ENCODE measurements at regions not wholly inside any gene's neighbourhood (a gene's known extent, or its start where the extent isn't known, plus 50 kb on each side); places are given as distances from the start of the nearest gene placed in this dataset.
"Not testable (repeated sequence)": the region's sequence is repeated elsewhere in the genome, so short reads cannot be mapped to it uniquely, and the experiment has no call there.

DNA sequence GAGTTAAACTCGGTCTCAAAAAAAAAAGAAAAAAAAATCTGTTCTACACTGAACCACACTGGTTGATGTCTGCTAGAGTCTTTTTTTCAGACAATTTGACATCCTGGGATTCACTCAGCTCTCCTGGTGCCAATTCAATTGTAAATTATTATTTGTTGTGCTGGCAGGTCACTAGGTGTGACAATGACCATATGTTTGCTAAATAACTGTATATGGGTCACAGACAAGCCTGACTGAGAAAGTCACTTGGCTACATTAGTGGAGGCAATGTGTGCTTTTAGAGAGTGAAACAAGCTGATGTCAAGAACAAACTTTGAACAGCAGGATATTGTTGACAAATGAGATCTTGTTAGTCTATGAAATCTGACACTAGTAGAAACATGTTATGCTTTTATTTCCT is 1379.1 kb downstream of the ZPLD1 start:
- no peak for DNase-seq

DNA sequence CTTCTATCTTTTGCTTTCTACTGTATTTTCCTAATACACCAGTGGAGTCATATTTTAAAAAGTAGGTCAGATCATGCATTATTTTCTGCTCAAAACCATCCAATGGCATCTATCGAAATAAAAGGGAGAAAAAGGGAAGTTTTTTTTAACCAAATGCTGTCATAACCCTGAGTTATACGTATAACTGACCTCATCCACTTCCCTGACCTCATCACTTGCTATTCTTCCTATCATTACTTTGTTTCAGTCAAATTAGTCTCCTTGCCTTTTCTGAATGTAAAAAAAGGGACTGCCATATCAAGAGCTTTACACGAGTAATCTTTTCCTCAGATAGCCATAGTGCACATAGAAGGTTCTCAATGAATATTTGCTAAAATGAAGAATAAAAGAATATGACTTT is 1383.6 kb downstream of the ZPLD1 start:
- DNase-seq: no peak

DNA sequence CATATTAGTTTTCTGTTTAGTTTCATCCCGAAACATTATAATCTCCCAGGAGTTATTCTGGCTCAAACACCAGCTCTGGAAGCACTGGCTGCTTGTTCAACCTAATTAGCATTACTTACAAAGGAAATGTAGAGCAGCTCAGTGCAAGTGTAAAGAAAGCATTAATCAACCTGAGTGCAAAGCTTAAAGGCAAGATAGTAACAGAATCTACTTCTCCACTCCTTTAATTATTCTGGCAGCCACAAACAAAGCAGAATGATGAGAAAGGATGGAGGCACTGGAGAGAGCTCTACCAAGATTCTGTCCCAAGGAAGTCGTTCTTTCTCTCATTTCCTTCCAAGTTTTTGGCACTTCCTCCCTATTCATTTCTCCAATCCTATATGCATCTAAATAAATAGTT is 1384.0 kb downstream of the ZPLD1 start:
- DNase-seq: no peak

DNA sequence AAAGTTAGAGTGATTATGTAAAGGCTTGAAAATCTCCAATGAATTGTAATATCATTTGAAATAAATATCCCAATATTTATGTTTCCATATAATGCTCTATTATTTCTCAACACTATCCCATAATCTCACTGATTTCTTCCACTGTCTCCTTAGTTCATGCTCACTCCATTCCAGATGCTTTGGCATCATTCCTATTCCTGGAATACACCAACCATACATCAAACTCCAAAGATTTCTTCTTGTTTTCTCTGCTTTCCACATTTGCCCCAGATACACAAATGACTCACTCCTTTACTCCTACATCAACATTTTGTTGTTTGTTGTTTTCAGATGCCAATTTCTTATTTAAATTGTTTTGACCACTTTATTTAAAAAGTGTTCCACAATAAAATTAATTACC is 1390.8 kb downstream of the ZPLD1 start:
- no peak for DNase-seq

DNA sequence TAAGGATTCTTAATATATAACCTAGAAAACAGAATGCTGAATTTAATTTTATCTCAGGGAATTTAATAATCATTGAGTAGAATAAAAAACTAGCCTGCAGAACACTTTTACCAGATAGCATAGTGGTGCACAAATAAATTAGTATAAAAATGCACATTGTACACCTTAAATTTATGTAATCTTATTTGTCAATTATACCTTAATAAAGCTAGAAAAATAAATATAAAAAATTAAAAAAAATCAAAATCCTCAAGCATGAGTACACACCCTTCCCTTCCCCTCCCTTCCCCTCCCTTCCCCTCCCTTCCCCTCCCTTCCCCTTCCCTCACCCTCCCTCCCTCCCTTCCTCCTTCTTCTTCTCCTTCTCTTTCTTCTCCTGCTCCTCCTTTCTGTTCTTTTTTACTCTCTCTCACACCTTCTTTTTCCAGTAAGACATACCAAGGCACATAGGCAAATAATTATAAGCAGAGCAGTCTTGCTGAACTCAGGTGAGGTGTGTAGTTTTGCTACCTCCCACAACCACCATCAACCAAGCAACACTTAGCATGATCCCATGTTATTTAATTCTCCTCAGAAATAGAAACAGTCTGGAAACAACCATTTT is 1395.0 kb downstream of the ZPLD1 start:
- no peak for DNase-seq

DNA sequence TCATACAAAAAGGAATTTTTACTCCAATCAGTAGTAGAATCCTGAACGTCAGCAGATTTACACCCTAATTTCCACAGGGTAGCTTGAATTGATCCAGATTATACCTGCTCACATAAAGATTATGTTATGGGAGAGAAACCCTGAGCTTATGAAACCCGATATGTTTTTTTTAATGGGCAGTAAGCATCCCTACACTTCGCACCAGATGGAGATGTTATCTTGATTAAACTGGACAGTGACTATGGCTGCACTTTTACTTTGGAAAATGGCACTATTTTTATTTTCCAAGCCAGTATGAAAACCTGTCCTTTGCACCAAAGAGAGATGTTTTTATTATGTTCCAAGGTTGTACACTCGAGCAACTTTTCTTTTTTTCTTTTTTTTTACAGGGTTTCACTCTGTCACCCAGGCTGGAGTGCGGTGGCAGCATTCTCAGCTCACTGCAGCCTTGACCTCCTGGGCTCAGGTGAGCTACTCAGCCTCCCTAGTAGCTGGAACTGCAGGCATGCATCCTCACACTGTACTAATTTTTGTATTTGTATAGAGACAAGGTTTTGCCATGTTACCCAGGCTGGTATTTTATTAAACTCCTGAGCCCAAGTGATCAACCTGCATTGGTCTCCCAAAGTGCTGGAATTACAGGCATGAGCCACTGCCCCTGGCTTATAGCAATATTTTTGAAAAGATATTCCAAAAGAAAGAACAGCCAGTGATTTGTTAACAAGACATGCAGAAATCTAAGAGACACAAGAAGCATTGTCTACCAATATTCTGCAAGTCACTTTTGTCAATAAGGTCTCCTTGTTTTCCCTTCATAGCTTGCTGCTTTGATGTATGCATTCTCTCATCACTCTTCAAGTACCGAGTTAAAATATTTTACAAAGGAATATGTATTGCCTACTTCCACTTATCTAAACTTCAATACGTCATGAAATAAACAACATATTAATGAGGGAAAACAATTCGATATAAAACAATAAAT is 1412.6 kb downstream of the ZPLD1 start:
- no peak for DNase-seq

DNA sequence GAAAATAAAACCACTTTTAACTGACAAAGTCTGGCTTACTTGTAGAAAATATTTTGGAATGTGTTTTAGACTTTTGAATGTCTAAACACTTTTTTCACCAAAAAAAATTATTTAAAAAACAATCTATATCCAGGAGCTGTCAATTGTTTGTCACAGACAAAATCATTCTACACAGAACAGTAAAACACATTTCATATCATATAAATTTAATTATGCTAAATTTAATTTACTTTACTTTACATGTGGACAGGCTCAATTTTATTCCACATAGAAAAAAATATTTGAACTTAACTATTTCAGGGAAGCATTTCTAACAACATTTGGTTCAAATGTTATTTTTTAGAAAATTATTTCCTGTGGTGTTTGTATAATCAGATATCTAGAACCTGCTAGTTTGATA is 1417.0 kb downstream of the ZPLD1 start:
- no peak for DNase-seq

DNA sequence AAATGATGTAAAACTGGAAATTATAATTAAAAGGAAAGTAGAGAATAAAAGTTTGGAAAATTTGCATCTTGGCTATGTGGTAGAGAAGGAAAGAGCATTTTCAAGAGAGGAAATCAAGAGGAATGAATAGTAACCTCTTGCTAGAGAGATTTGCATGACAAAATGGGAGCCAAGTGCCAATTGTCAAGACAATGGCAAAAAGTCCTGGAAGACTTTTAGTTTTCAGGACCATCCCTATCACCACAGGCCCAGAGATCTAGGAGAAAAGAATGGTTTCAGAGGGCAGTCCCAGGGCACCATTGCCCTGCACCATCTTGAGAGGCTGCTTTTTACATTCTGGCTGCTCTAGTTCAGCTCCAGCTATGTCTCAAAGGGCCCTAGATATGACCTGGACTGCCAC is 1427.6 kb downstream of the ZPLD1 start:
- DNase-seq: no peak

DNA sequence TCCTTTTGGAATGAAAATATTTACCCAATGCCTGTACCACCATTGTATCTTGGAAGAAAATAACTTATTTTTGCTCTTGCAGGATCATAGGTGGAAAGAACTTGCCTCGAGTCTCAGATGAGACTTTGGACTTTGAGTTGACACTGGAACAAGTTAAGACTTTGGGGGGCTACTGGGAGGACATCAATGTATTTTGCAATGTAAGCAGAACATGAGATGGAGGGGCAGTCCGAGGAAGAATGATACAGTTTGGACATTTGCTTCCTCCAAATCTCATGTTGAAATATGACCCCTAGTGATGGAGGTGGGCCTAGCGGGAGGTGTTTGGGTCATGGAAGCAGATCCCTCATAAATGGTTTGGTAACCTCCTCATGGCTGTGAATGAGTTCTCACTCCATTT is 1428.6 kb downstream of the ZPLD1 start:
- no peak for DNase-seq

DNA sequence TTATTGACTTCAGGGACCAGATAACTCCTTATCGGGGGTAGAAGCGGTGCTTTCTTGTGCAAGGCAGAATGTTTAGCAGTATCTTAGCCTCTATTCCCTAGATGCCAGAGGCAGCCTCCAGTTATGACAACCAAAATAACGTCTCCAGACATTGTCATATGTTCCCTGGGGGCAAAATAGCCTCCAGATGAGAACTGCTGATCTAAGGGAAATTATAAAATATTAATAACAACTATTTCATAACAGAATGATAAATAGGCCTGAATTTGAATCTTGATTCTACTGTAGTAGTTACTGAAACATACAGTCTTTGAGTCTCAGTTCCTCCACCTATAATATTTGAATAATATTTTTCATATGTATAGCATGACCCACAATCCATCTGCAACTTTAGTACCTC is 1431.3 kb downstream of the ZPLD1 start:
- no peak for DNase-seq

DNA sequence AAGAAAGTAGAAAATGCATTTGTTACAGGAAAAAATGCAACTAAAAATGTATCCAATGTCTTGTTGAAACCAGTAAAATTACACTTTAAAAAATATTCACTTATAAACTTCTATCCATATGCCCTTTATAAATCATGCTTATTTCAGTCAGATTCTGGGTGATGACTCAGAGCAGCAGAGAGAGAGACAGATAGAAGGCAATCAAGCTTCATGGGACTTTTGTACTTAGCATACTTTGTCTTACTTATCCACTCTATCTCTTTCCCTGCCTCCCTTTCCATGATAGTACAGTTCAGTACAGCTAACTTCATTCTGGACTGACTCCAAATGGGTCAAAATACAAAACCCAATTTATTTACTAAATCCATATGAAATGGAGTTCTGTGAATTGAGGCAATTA is 1438.2 kb downstream of the ZPLD1 start:
- no peak for DNase-seq

DNA sequence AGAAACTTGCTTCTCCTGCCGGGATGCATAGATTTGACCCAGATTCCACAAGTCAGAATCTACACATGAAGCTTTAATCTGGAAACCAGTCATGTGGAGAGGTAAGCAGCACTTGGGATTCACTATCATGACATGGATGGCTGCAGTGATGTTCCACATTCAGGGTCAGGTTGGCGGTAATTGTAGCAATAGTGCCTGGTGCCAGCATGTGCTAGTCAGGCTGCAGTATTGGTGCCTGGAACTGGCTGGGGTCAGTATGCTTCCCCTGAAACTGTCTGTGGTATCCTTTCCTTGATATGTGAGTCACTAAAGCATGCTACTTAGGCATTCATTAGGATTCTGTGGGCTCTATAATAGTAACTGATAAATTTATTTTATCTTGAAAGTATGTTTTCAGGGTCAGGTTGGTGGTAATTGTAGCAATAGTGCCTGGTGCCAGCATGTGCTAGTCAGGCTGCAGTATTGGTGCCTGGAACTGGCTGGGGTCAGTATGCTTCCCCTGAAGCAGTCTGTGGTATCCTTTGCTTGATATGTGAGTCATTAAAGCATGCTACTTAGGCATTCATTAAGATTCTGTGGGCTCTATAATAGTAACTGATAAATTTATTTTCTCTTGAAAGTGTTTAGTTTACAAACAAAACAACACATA is 1439.2 kb downstream of the ZPLD1 start:
- DNase-seq: no peak

DNA sequence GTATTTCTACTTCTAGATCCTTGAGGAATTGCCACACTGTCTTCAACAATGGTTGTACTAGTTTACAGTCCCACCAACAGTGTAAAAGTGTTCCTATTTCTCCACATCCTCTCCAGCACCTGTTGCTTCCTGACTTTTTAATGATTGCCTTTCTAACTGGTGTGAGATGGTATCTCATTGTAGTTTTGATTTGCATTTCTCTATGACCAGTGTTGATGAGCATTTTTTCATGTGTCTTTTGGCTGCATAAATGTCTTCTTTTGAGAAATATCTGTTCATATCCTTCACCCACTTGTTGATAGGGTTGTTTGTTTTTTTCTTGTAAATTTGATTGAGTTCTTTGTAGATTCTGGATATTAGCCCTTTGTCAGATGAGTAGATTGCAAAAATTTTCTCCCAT is 1447.0 kb downstream of the ZPLD1 start:
- DNase-seq: not testable (repeated sequence)

DNA sequence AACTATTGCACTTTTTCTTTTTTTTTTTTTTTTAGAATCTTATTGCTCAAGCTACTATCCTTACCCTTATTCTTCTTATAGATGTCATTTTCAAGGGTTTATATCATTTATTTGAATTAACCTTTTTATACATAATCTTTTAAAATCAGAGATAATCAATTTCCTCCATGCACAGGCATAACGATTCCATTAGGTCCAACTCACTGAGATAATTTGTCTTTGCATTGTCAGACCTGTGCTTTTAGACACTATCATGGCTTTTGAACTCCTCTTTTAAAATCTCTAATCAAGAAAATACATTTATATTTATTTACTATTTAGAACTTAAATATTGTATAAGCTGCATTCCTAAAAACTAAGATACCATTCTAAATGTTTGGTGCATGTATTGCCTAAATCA is 1454.9 kb downstream of the ZPLD1 start:
- DNase-seq: no peak

DNA sequence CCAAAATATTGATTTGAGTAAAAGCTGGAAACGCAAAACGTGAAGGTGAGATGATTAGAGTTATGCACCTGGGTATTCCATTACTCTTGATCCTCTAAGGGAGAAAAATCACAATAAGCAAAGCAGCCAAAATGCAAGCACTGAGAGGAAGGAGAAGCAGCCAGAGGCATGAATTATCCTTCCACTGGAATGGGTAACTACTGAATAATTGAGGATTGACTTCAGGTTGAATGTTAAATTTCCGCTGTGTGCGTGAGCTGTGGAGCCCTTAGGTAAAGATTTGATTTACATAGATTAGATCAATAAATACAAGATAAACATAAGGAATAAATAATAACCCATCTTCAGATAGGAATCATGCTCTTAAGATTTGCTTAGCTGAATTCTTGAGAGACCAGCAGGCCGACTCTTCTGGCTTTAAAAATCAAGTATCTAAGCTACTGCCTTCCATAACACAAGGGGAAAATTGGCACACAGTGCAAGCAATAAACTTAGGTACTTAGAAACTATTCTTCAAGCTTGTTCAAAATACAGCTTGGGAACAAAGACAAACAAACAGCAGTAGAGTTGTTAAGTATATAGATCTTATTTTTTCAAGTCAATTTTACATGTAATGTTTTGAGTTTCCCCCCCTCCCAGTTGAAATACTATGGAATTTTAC is 1459.5 kb downstream of the ZPLD1 start:
- no peak for DNase-seq

DNA sequence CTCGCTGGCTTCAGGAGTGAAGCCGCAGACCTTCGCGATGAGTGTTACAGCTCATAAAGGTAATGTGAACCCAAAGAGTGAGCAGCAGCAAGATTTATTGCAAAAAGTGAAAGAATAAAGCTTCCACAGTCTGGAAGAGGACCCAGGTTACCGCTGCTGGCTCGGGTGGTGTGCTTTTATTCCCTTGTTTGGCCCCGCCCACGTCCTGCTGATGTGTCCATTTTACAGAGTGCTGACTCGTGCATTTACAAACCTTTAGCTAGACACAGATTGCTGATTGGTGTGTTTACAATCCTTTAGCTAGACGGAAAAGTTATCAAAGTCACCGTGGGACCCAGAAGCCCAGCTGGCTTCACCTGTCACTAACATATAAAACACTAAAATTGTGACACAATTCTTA is 1464.5 kb downstream of the ZPLD1 start:
- DNase-seq: no peak

DNA sequence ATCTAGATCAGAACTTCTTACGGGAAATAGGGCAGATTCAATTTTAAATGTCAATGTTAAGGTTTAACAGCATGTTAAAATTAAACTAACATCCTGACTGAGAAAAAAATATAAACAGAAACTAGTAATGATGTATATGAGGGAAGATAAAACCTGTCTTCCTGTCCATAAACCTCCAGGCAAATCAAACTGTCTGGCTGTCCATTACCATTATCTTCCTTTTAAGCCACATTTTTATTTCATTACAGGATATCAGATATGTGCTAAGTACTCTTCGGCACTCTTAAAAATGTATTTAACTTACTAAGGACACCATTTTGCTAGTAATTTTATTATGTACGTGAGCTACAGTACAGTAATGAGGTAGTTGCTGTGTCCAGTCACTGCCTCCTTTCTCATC is 1461.7 kb upstream of the ALCAM start:
- no peak for DNase-seq

DNA sequence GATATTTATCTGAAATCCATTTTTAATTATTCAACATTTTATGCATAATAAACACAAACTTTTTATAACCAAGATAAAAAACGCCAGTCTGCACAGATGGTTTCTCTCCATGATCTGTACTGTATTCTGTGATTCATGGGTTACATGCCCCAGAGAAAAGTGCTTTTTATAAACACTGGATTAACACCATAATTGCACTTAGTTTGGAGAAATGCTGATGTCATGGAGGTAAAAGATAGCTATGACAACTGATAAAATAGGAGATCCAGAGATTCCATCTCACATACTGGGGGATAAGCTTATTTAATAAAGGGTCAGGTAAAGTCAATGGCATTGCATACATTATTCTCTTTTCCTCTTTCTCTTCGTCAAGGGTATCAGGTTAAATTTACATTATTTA is 1460.4 kb upstream of the ALCAM start:
- no peak for DNase-seq

DNA sequence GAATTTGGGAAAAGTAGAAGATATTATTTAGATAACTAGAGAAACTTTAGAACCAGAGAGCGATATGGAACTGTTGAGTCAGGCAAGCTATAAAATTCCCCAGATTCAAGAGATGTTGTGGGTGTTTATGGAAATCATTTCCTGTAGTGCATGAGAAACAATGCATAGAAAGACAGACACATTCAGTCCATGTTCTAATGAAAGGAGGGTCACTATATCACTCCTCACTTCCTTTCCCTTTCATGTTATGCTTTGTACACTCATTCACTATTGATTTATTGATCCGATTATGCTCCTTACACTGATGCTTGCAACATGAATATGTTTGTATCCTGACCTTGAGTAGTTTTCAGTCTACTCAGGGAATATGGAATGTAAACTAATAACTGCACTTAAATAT is 1459.9 kb upstream of the ALCAM start:
- DNase-seq: no peak

DNA sequence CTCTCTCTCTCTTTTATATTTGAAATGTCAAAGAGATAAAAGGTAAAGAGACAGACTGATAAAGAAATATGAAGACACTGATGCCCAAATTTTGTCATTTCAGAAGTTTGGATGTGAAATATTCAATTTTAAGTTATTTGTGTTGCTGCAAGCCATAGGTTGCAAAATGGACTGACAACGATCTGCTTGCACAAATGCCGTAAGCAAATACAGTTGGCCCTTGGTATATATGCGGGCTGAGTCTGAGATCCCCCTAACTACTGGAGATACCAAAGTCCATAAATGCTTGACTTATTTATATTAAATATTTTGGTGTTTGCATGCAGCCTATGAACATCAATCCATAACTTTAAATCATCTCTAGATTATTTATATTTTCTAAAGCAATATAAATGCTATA is 1459.1 kb upstream of the ALCAM start:
- no peak for DNase-seq

DNA sequence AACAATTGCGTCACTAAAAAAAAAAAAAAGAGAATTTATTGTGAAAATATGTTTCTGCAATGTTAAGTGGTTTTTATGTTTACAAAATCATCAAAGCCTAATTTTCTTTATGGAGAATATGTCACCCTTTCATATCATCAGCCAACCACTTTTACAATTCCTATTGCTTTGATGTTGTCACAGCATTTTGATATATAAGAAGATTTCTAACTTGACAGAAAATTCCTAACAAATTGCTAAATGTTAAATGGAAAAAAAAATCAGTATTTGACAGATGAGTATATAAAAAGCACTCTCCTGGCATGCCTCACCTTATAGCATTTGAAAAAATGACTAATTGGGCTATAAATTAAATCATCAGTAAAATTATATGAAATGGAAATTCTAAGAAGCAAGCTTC is 1457.3 kb upstream of the ALCAM start:
- DNase-seq: no peak

DNA sequence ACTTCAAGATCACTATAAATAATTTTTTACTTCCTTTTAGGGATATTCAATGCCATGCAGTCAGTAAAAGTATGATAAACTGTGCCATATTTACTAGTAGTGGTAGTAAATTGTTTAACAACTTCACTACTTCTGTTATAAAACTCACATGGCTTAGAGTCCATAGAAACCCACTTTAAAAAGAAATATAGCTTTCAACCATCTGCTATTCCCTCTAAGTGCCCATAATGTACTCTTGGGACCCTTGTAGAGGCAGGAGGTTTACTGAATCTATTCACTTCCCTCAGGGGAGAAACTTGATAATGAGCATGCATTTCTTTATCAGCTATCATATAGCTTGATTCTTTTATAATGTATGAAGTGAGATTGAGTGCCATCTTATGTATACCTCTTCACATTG is 1448.4 kb upstream of the ALCAM start:
- DNase-seq: no peak

DNA sequence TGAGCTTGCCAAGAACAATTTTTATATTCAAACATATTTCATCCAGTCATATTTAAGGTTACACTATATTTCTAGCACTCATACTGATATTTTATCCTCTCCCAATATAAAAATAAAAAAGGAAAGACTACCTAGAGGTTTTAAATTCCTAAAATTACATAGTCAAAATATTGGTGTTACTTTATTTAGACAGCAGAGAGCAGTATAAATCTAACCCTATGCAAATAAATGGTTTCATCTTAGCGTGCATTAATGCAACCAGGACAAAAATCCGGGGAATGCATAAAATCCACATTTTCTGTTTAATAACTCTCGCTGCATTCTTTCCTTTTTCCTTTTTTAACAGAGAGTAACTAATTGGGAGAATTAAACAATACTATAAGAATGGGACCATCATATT is 1447.4 kb upstream of the ALCAM start:
- DNase-seq: no peak

DNA sequence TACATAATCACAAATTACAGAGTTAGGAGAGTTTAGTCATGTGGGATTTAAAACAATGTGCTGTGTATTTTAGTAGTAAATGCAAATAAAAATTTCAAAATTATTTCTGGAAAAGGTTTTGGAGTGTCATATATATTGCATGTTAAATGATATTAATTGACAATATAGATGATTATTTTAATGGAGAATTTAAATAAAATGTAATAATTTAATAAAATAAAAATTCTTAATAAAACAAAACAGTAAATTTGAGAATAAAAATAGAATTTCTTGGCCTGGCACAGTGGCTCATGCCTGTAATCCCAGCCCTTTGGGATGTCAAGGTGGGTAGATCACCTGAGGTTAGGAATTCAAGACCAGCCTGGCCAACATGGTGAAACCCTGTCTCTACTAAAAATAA is 1442.8 kb upstream of the ALCAM start:
- DNase-seq: no peak

Measured in activated gamma-delta T cell (primary cell).